ENCODE measurements at regions not wholly inside any gene's neighbourhood (a gene's known extent, or its start where the extent isn't known, plus 50 kb on each side); places are given as distances from the start of the nearest gene placed in this dataset.

GRCh38 chr1:95309031-95309471 lies 75.0 kb downstream of the RWDD3 start:
- TF ChIP-seq, protein P1, sequence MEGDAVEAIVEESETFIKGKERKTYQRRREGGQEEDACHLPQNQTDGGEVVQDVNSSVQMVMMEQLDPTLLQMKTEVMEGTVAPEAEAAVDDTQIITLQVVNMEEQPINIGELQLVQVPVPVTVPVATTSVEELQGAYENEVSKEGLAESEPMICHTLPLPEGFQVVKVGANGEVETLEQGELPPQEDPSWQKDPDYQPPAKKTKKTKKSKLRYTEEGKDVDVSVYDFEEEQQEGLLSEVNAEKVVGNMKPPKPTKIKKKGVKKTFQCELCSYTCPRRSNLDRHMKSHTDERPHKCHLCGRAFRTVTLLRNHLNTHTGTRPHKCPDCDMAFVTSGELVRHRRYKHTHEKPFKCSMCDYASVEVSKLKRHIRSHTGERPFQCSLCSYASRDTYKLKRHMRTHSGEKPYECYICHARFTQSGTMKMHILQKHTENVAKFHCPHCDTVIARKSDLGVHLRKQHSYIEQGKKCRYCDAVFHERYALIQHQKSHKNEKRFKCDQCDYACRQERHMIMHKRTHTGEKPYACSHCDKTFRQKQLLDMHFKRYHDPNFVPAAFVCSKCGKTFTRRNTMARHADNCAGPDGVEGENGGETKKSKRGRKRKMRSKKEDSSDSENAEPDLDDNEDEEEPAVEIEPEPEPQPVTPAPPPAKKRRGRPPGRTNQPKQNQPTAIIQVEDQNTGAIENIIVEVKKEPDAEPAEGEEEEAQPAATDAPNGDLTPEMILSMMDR (conservative IDR thresholded peaks at IDR 0.05; ENCODE audit: low read depth, low read length), result peak; percentile 80
- TF ChIP-seq EZH2phosphoT487 (IDR thresholded peaks at IDR 0.05; ENCODE audit: borderline replicate concordance, low read length), result no peak
- no peak for TF ChIP-seq EZH2 (IDR thresholded peaks at IDR 0.05; ENCODE audit: low read length, unreplicated experiment)
